NCI-H524 treated with DMSO at 0.1 percent for 48 hours (cell line): ENCODE measurements at regions not wholly inside any gene's neighbourhood (a gene's known extent, or its start where the extent isn't known, plus 50 kb on each side); places are given as distances from the start of the nearest gene placed in this dataset.
A peak's percentile ranks its signal among the peaks of the same experiment; 100 is the strongest.

Experiments used
- DNase-seq: peaks from one replicate; lab custom pipeline; 2025; lab: John Stamatoyannopoulos, UW

DNA sequence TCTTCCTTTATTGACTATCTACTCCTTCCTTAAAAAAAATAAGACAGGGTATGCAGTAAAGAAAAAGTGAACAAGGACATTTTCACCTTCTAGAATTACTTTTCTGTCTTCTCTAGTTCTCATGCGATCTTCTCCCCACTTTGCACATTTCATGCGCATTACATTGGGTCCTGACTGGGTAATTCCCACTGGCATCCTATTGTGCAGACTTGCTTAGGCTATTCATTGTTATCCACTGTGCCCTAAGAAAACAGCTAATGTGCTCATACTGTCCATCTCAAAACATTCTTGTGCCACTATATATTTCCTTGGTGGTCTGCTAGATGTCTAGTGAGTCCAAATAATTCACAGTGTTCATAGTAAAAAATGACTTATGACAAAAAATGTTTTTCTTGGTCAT lies 447.4 kb upstream of the ROBO1 start:
- DNase-seq: no peak

GRCh38 chr3:80213086-80213485 lies 445.3 kb upstream of the ROBO1 start:
- peak; percentile 71 for DNase-seq

GRCh38 chr3:80192936-80193335 lies 425.1 kb upstream of the ROBO1 start:
- DNase-seq: no peak

DNA sequence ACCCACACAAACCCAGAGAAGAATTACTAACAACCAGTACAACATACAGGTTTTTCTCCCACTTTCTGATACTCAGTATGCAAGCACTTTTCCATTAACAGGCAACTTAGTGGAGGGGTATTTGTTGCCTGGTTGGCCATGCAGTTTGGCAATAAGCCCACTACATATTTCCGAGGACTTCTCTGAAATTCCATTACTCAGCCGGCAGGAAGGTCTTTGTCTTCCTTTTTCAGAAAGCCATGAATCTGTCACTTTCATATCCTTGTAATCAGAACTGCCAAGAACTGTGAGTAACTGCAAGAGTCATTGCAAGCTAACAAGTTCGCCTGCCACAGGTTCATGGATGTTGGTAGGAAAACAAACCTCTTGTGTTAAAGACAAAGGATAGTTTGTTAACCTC lies 422.3 kb upstream of the ROBO1 start:
- no peak for DNase-seq

- no peak for DNase-seq
Observed at GRCh38 chr3:80187981-80188380, 420.2 kb upstream of the ROBO1 start.

GRCh38 chr3:80159990-80160506 lies 392.2 kb upstream of the ROBO1 start:
- DNase-seq: no peak

DNA sequence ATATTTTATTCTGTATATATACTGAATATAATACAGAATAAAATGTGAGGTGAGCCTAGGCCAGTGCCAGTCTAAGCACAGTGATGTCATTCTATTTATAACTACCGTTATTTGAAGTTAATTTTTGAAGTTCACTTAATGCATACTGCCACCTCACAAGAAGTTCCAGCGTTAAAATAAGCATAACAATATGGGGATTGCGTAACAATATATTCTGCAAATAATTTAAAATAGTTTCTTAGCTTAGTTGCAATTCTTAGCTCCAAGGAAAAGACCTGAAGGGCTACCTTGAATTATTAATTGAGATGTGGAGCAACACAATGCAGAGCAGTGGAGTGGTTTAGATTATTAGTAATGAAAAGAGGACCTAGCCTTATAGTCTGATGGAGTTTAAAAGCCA lies 390.5 kb upstream of the ROBO1 start:
- DNase-seq: no peak

GRCh38 chr3:80157546-80157945 lies 389.7 kb upstream of the ROBO1 start:
- no peak for DNase-seq

DNA sequence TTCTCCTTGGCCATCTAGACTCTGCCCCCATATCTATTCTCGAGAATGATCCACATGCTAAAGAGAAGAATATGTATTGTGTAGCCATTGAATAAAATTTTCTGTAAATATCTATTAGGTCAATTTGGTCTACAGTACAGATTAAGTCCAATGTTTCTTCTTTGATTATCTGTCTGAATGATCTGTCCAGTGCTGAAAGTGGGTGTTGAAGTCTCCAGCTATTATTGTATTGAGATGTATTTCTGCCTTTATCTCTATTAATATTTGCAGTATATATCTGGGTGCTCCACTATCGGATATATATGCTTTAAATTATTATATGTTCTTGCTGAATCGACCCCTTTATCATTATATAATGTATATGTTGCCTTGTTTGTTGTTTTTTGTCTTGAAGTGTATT lies 384.9 kb upstream of the ROBO1 start:
- DNase-seq: no peak

- no peak for DNase-seq
Observed at GRCh38 chr3:80142714-80143113, 374.9 kb upstream of the ROBO1 start.

DNA sequence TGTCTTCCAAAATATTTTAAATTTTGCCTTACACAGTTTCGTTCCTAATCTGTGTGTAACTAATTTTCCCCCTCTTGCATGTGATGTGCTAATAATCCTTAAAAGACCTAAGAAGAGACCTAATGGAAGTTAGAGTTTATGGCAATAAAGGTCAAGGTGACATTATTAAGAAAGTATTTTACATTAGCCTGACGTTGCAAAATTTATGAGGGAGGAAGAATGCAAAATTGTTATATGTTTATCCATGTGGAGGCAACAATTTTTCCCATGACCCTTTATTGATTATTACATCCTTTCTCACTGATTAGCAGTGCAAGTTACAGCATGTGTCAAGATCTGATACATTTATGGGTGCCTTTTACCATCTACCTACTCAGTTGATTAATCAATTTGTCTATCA lies 373.8 kb upstream of the ROBO1 start:
- no peak for DNase-seq

DNA sequence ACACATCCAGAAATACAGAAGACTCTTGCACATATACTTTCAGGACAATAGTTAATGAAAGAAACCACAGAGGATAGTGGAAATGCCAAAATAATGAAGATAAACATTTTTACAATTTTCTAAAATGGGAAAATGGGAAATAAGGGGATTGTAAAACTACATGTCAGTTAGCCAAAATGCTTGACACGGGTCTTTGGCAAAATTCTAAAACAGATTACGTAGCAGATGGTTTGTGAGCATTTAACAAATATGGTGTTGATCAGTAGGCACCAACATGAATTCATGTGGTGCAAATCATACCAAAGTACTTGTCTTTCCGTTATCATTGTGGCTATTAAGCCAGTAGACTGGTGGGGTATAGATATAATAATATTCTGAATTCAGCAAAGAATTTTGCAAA lies 348.5 kb upstream of the ROBO1 start:
- no peak for DNase-seq

- DNase-seq: no peak
Observed at GRCh38 chr3:80114694-80115093, 346.9 kb upstream of the ROBO1 start.

- no peak for DNase-seq
Observed at GRCh38 chr3:80113331-80113730, 345.5 kb upstream of the ROBO1 start.

DNA sequence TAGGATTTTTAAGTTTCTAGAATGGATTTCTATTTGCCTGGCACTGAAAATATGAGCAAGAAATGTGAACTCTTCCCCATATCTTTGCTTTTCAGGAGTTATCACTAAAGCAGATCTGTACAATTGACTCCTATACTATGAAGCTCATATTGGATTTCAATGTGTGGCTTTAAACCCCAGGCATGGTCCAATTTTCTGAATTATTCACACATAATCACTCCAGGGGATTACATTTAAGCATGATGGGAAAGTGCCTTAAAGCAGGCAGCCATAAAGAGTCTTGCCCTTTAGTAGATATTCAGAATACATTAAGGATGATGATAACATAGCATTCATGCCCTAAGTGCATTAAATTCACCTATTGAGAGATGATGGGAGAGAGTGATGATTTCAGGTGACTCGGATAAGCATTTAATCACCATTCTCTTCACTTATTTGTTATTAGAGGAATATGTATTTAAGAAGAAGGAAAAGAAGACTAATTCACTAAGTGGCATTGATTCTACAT lies 331.8 kb upstream of the ROBO1 start:
- no peak for DNase-seq

DNA sequence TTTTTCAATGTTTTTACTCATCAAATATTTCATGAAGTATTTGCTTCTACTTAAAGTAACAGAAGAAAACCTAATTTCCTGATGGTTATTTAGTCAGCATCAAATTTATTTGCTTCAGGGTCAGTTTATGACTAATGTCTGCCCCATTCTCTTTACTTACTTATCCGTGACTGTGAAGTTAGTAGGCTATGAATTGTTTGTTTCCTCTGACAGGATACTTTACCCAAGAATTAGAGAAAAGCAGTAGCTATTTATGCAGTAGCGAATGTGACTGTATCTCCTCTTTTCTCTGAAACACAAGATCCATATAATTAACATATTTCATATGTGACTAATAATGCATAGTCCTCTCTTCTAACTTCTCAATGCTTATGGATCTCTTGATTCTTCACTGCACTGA lies 329.9 kb upstream of the ROBO1 start:
- DNase-seq: no peak

GRCh38 chr3:80096909-80097308 lies 329.1 kb upstream of the ROBO1 start:
- DNase-seq: no peak

- no peak for DNase-seq
Observed at GRCh38 chr3:80094589-80094988, 326.8 kb upstream of the ROBO1 start.

DNA sequence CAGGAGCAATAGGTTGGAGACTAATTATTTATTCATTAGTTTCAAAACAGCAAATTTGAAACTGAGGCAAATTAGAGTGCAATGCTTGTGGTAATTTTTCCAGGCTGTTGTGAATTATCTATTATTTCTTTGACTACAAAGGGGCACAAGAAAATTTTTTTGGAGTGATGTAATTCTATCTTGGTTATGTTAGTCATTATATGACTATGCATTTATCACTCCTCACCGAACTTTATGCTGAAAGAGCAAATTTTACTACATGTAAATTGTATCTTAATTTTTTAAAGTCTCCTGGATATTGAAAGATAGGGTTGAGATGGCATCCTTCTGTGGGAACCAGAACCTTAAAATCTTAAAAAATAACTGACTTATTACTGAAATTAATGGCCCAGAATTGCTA lies 320.0 kb upstream of the ROBO1 start:
- DNase-seq: no peak

GRCh38 chr3:80086426-80086825 lies 318.6 kb upstream of the ROBO1 start:
- DNase-seq: no peak

DNA sequence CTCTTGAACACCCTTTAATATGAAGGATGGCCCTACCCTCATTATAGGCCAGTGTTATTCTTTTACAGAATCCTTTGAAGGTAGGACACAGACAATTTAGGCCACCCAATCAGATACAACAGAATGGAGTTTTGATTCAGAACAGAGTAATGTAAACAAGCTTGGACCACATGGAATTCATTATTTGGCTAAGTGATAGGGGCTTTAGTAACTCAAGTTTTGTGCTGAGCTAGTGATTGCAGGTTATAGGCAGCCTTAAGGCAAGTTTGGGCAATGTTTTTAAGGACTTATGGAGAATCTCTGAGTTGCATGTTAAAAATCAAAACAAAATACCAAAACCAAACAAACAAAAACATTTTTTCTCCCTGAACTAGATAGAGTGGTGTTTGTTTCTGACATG lies 312.1 kb upstream of the ROBO1 start:
- no peak for DNase-seq

- DNase-seq: no peak
Observed at GRCh38 chr3:80068459-80068858, 300.7 kb upstream of the ROBO1 start.

DNA sequence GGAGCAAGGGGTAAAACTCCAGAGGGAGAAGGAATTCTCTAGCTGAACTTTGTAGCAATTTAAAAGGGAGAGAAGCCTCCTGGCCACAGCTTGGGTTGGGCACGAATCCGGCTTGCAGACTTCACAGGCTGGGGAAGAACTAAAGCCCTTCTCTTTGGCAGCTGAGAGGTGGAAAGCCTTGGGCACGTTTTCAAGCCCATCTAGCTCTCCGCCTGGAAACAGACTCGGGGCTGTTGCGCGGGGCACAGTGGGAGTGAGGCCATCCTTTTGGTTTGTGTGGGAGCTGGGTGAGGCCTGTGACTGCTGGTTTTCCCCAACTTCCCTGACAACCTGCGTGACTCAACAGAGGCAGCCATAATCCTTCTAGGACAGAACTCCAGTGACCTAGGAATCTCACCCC lies 295.7 kb upstream of the ROBO1 start:
- DNase-seq: no peak

DNA sequence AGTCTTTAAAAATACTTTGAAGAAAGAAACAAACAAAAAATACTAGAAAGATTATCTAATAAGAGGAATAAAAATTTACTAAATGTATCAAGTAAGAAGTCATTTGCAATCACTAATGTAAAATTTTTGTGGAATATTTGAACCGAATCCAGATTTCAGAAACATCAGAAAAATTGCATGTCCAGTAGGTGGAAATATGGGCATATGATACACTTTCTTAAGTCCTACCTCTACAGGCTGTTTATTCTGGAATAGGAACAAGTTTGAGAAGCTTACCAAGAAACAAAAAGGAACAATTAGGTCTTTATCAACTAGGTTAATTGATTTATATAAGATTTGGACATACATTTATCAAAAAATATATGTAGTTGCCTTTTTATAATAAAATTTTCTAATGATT lies 292.9 kb upstream of the ROBO1 start:
- no peak for DNase-seq

- DNase-seq: peak; percentile 64
Observed at GRCh38 chr3:80055306-80055705, 287.5 kb upstream of the ROBO1 start.
